GM19463 (cell line): ENCODE measurements at regions not wholly inside any gene's neighbourhood (a gene's known extent, or its start where the extent isn't known, plus 50 kb on each side); places are given as distances from the start of the nearest gene placed in this dataset.

Experiments
- ATAC-seq: cut with Tn5 transposase; IDR thresholded peaks from one replicate; pipeline ENCODE4 v1.9.1; 2021; ENCODE audit warnings: mild to moderate bottlenecking, moderate library complexity; ENCODE audit not compliant: unreplicated experiment

- no peak for ATAC-seq
Measured at GRCh38 chr5:68734781-68735180, 359.0 kb upstream of the SLC30A5 start.

DNA sequence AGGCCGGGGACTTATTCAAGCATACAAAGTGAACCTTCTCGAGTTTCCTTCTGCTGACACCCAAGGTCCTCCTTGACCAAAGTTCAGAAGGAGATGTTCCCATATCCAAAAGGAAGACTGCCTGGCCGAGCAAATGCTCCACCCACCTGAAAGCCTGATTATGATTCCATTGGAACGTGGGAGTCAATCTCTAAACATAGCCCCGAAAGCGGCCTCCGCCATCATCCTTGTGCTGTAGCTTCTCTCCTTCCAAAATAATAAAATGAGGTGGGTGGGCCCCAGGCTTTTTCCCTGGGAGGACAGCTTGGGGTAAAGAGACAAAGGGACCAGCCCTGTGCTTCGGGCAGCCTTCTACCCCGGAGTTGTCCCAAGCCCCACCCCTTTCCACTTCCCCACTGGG, 355.6 kb upstream of the SLC30A5 start:
- ATAC-seq: no peak

DNA sequence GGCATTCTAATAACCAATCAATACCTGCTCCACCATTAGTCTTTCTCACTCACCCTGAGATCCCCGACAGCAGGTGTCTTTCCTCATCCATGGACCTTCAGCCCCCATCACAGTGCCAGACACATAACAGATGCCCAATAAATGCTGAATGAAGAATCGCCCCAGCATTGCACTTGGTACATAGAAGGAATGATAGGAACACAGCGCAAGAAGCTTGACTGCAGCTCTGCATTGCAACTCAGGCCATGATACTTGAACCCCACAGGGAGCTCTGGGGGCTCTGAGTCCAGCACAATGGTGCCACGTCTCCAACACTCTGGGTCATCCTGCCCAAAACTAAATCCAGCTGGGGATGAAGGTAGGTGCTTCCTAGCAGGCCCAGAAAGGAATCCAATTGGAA, 355.0 kb upstream of the SLC30A5 start:
- ATAC-seq: no peak

- peak; percentile 92 for ATAC-seq
Measured at GRCh38 chr5:68739752-68740151, 354.1 kb upstream of the SLC30A5 start.

GRCh38 chr5:68740226-68740910, 353.4 kb upstream of the SLC30A5 start:
- peak; percentile 71 for ATAC-seq

DNA sequence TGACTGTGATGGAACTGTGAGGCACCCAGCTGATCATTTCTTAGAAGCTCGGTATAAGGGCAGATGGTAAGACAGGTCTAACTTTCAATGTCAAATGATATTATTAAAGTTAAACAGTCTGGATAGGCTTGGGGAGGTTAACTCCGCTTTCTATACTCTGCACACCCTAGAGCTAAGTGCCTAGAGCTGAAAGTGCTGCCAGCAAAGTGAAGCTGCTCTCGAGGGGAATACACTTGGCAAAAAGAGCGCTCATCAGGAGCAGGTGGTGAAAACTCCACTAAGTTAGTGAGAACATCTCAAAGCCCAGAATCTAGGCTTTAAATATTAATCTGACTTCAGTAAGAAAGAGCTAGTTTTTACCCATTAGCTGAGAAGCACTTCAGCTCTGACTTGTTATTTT, 349.6 kb upstream of the SLC30A5 start:
- ATAC-seq: no peak

- no peak for ATAC-seq
Measured at GRCh38 chr5:68745448-68745847, 348.4 kb upstream of the SLC30A5 start.

GRCh38 chr5:68746220-68746619, 347.6 kb upstream of the SLC30A5 start:
- ATAC-seq: no peak

DNA sequence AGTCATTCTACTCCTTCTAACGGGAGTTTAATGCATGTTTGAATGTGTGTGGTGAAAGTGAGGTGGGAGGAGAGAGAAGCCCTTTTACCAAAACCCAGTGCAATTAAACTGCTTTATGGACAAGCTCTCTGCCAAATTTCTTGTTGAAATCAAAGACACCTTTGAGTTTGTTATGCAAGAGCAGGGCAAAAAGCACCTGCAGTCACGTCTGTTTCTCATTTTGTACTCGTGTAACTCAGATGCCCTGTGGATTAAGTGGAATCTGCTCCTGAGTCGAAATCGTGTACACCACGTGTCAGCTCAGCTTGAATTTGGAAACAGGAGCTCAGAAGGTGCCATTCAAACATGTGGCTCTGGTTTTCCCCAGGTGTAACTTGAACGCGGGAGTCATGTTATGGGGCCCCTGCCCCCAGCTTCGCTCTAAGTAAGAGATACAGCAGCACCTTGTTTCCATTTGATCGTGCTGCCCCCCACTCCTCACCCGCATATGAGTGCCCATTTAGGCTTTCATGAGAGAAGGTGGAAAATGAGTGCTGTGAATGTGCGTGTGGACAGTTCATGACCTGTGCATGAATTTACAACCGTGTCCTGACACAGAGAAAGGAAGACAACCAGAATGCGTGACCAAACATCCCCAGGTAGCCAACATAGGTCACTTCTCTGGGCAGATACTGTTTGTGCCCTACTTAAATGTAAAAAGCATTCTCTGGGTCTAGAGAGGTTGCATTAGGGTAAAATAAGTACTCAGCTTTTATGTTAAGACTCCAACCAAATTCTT, 347.0 kb upstream of the SLC30A5 start:
- ATAC-seq: no peak

DNA sequence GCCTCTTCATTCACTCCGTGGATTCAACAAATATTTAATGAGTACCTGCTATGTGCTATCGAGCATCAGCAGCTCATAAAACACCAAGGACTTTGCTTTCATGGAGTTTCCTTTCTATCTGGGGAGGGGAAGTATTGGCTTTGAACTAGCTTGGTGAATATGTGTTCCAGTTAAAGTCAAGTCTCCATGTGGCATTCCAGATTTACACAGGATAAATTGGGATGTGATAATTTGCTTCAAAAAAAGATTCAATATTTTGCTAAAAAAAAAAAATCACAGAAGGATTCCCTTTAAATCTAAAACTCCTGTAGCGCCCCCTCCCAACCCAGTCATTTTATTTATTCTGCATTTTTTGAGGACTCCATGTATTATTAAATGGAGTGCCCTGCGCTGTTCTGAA, 346.3 kb upstream of the SLC30A5 start:
- no peak for ATAC-seq

DNA sequence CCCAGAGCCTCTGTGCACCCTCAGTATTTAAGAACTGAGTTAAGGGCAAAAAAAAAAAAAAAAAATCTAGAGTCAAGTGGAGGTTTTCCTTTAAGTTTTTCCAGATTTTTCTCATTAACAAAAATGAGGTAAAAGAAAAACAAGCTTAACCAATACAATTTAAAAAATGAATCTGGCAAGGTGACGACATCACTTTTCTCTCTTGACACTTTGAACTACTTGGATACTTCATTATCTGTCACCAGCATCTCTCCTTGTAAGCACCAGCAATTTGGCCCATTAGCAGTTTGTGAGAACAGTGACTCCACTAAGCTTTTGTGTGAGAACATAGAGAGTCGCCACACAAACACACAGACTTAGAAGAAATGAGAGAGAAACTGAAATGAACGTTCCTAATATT, 345.7 kb upstream of the SLC30A5 start:
- no peak for ATAC-seq

DNA sequence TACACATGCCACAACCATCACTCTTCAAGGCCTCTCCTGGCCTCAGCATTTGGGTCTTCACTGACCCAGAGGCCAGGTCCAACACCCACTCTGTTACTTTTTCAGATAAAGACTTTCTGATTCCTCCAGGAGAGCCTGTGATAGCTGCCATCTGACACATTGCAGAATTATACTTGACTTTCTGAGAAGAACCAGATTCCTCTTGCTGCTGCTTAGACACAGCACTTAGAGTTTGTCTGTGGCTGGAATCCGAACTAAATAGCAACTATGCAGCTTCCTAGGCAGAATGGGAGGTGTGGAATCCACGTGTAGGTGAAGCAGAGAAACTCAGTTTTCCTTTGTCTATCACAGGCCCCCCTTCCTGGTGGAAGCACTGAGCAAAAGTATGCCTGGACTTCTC, 344.7 kb upstream of the SLC30A5 start:
- no peak for ATAC-seq

- no peak for ATAC-seq
Measured at GRCh38 chr5:68749631-68750030, 344.2 kb upstream of the SLC30A5 start.

GRCh38 chr5:68751661-68752060, 342.2 kb upstream of the SLC30A5 start:
- no peak for ATAC-seq

DNA sequence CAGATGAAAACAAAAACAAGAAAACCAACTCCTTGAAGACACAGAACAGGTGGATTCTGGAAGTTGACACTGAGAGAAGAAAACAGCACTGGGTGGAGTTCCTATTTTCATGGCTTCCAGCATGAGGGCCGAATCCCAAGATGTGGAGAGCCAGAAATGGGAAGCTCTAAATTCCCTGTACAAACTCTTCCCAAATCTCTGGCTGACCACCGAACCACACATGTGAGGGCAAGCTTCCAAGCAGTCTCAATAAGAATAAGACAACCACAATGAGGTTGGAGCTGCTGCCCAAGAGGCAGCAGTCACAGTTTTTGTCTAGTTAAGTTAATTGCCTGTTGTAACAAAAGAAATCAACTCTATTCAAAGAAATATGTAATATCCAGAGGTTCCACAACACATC, 339.3 kb upstream of the SLC30A5 start:
- no peak for ATAC-seq

DNA sequence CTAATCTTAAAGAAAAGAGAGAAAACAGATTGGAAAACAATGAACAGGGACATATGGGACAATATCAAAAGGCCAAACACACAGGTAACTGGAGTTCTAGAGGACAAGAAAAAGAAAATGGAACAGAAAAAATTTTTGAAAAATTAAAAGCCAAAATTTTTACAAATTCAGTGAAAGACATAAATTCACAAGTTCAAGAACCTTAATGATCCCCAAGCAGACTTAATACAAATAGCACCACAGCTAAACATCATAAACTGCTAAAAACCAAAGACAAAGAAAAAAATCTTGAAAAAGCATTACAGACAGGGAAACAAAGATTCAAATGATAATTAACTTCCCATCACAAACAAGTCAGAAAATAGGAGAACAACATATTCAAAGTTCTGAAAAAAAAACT, 338.5 kb upstream of the SLC30A5 start:
- no peak for ATAC-seq

DNA sequence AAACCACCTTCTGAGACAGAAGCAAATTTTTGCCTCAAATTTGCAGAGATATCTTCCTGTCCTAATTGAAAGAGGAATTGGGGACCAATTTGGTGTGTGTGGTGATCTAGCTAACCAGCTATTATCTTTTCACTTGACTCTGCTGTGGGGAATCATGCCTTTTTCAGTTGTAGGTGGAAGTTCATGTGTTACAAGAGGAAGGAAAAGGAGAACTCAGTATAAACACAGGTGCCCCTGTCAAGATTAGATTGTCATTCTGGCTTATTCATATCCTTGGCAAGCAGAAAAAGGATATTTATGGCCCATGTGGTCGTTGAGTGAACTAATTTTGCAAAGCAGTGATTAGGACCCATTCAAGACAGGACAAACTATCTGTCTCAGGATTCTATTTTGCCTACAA, 336.8 kb upstream of the SLC30A5 start:
- ATAC-seq: no peak

DNA sequence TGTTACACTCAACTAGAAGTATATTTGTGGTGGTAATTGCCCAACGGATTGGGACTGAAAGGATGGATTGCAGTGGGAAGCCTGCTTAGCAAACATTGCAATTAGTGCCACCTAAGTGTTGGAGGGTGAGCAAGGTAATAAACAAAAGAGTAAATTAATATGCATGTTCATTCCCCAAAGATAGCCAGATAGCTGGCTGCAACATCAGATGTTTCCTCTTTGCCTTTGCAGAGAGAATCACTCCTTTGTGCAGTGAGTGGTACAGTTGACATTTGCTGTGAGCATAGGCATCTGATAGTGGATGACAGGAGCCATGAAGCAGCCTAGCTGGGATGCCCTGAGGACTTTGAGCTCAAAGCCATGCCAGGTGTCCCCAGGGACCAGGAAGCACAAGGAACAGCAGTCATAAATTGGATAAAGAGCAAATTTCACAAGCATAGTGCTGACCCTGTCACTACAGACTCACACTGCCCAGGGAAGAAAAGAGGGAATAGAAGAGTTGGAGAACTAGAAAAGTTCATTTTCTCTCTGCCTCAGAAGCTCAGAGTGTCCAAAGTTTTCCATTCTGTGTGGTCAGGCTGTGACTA, 336.1 kb upstream of the SLC30A5 start:
- ATAC-seq: no peak

DNA sequence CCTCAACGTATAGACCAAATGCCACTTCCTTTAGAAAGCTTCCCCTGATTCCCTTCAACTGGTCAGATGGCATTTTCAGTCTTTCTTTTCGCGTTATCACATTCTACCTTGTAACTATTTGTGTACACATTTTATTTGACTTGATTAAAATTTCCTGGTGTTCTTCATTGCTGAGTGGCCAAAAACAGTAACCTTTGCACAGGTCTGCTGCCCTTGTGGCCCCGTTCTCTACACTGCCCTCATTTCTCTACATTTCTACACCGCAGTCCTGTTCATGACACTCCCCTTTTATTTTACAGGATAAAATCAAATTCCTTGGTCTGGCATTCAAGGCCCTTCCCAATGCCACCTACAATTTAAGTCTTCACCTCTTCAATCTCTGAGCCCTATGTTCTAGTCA, 334.2 kb upstream of the SLC30A5 start:
- no peak for ATAC-seq

DNA sequence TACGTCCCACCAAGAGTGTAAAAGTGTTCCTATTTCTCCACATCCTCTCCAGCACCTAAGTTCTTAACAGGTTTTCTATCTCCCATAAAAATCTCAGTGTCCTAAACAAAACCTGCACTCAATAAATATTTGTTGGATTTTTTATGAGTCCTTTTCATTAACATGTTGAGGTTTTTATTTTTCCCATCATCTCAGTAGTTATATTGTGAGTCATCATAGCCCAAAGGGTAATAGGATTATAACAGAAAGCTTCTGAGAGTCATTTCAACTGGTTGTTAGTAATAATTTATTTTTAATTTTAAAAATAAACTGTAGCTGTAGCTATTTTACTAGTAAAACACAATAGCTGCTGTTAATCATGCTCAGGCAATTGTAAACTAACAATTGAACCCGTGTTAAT, 331.6 kb upstream of the SLC30A5 start:
- ATAC-seq: no peak

DNA sequence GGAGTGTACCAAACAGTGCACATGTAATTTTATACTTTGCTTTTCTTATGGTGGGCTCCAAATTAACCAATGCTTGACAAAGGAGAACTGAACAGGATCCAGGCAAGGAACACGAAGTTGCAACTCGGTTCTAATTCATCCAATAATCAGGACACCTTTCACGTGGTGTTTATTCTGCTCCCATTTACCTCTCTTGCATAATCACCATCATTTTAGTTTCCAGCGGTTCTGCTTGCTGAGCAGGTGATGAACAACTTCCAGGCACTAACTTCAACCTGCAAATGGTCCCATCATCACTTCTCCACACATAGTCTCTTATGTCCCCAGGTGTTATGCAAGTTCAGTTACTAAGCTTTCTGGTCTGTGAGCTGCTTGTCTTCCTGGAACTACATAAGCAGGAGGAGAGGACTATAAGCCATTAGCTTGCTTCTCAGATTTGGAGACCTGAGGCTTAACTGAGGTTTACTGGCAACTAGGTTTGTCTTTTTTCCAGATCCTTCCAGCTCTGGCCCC, 326.8 kb upstream of the SLC30A5 start:
- no peak for ATAC-seq

- no peak for ATAC-seq
Measured at GRCh38 chr5:68770551-68770950, 323.3 kb upstream of the SLC30A5 start.
